ENCODE measurements at regions not wholly inside any gene's neighbourhood (a gene's known extent, or its start where the extent isn't known, plus 50 kb on each side); places are given as distances from the start of the nearest gene placed in this dataset.

- TF ChIP-seq ZNF18 (tag by site-specific recombination; IDR thresholded peaks at IDR 0.05) (no peak), ZNF624 (tag by site-specific recombination; IDR thresholded peaks at IDR 0.05) (no peak), PRDM10 (tag by site-specific recombination; IDR thresholded peaks at IDR 0.05) (no peak), YY1 (tag by site-specific recombination; IDR thresholded peaks at IDR 0.05) (no peak), REST (tag by site-specific recombination; IDR thresholded peaks at IDR 0.05) (no peak), ZNF677 (tag by site-specific recombination; IDR thresholded peaks at IDR 0.05) (no peak), RBAK (tag by site-specific recombination; IDR thresholded peaks at IDR 0.05) (no peak)
- TF ChIP-seq, protein P1, sequence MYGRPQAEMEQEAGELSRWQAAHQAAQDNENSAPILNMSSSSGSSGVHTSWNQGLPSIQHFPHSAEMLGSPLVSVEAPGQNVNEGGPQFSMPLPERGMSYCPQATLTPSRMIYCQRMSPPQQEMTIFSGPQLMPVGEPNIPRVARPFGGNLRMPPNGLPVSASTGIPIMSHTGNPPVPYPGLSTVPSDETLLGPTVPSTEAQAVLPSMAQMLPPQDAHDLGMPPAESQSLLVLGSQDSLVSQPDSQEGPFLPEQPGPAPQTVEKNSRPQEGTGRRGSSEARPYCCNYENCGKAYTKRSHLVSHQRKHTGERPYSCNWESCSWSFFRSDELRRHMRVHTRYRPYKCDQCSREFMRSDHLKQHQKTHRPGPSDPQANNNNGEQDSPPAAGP (tag by site-specific recombination; IDR thresholded peaks at IDR 0.05): no peak
- TF ChIP-seq, protein P2, sequence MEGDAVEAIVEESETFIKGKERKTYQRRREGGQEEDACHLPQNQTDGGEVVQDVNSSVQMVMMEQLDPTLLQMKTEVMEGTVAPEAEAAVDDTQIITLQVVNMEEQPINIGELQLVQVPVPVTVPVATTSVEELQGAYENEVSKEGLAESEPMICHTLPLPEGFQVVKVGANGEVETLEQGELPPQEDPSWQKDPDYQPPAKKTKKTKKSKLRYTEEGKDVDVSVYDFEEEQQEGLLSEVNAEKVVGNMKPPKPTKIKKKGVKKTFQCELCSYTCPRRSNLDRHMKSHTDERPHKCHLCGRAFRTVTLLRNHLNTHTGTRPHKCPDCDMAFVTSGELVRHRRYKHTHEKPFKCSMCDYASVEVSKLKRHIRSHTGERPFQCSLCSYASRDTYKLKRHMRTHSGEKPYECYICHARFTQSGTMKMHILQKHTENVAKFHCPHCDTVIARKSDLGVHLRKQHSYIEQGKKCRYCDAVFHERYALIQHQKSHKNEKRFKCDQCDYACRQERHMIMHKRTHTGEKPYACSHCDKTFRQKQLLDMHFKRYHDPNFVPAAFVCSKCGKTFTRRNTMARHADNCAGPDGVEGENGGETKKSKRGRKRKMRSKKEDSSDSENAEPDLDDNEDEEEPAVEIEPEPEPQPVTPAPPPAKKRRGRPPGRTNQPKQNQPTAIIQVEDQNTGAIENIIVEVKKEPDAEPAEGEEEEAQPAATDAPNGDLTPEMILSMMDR (tag by site-specific recombination; IDR thresholded peaks at IDR 0.05): no peak
Measured at GRCh38 chr9:29999645-30000044, 2384.8 kb upstream of the ACO1 start.

Measured in HEK293 (cell line).